CD4-positive, CD25-positive, alpha-beta regulatory T cell (primary cell): ENCODE measurements at regions not wholly inside any gene's neighbourhood (a gene's known extent, or its start where the extent isn't known, plus 50 kb on each side); places are given as distances from the start of the nearest gene placed in this dataset.

Experiments used
- ATAC-seq, 2 donors: fragments of 150-1000 bp; cut with Tn5 transposase; one replicate each; pipeline ENCODE4 v1.10.0; 2021; ENCODE audit warnings: low read depth in 2 of 2, moderate number of reproducible peaks in 2 of 2, moderate library complexity in 1 of 2
- DNase-seq, 3 donors: peaks; one replicate each; pipeline versions ENCODE4 v3.0.0 to v3.0.0-alpha.2; 2012 to 2022; ENCODE audit warnings: mixed read lengths in 1 of 3
- H3K27ac ChIP-seq: one replicate; pipeline ENCODE4 v1.7.0; 2013; ENCODE audit warnings: mild to moderate bottlenecking, low read length; ENCODE audit not compliant: insufficient read depth, poor library complexity, severe bottlenecking
- H3K27me3 ChIP-seq: one replicate; pipeline ENCODE4 v1.7.0; 2013; ENCODE audit warnings: low read length; ENCODE audit not compliant: control insufficient read depth, insufficient read depth
- H3K36me3 ChIP-seq: one replicate; pipeline ENCODE4 v1.7.0; 2013; ENCODE audit warnings: mild to moderate bottlenecking, low read length, moderate library complexity; ENCODE audit not compliant: control insufficient read depth, insufficient read depth
- H3K4me1 ChIP-seq: 2 replicates; pipeline ENCODE4 v1.7.0; 2013; ENCODE audit warnings: mild to moderate bottlenecking, low read length; ENCODE audit not compliant: insufficient read depth, control insufficient read depth, poor library complexity, severe bottlenecking
- H3K4me3 ChIP-seq: one replicate; pipeline ENCODE4 v1.7.0; 2013; ENCODE audit warnings: low read depth, mild to moderate bottlenecking, low read length, moderate library complexity
- H3K9me3 ChIP-seq, 2 experiments: 1 replicate in 1 of 2; 2 replicates in 1 of 2; pipeline ENCODE4 v1.7.0; 2013; ENCODE audit warnings: low read length in 2 of 2, mild to moderate bottlenecking in 1 of 2, moderate library complexity in 1 of 2; ENCODE audit not compliant: control insufficient read depth in 2 of 2
- H3K27ac Mint-ChIP-seq, 3 donors: one replicate each; pipeline ENCODE4 v1.8.0; 2020 to 2022; ENCODE audit warnings: mild to moderate bottlenecking in 3 of 3, mixed read lengths in 3 of 3, moderate library complexity in 2 of 3
- H3K27me3 Mint-ChIP-seq: one replicate; pipeline ENCODE4 v1.8.0; 2022; ENCODE audit warnings: mild to moderate bottlenecking, mixed read lengths
- H3K36me3 Mint-ChIP-seq: one replicate; pipeline ENCODE4 v1.8.0; 2020; ENCODE audit warnings: mixed read lengths
- H3K4me1 Mint-ChIP-seq, 4 donors: one replicate each; pipeline ENCODE4 v1.8.0; 2020 to 2022; ENCODE audit warnings: mixed read lengths in 4 of 4, mild to moderate bottlenecking in 1 of 4
- H3K4me3 Mint-ChIP-seq, 4 donors: one replicate each; pipeline ENCODE4 v1.8.0; 2020 to 2022; ENCODE audit warnings: mild to moderate bottlenecking in 4 of 4, mixed read lengths in 4 of 4, moderate library complexity in 3 of 4
- H3K9me3 Mint-ChIP-seq, 7 donors: one replicate each; pipeline ENCODE4 v1.8.0; 2020 to 2022; ENCODE audit warnings: mixed read lengths in 7 of 7, mild to moderate bottlenecking in 3 of 7, moderate library complexity in 2 of 7

DNA sequence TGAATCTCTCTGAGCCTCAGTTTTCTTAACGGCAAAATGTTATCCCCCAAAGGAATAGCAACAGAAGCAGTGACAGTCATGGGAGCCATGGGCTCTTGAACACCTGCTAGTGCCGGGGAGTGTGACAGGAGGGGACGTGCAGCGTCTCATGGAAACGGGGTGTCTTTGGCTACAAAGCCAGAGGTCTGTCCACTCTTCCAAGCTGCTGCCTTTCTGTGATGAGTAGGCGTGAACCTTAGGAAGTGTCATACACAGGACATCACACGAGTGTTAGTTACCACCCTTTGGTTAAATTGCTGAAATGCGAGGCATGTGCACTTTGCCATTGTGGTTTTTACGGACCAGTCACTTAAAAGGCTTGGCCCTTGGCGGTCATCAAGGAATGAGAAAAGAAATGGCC, 93.4 kb downstream of the IRF8 start:
- H3K9me3 Mint-ChIP-seq, result no peaks in the 10 kb centered on the region
- peaks cover 14% of the 10 kb centered on the region for H3K27me3 Mint-ChIP-seq
- H3K4me1 Mint-ChIP-seq, result peaks cover 0 to 30% (median 10%) of the 10 kb centered on the region in 4 donors
- H3K27ac Mint-ChIP-seq, result no peak overlapping the region
- Histone ChIP-seq H3K4me3 (no peak overlapping the region), H3K9me3 (no peaks in the 10 kb centered on the region), H3K4me1 (peaks cover 3% of the 10 kb centered on the region), H3K27me3 (peaks cover 3% of the 10 kb centered on the region), H3K36me3 (no peaks in the 10 kb centered on the region), H3K27ac (no peak overlapping the region)
- ATAC-seq, result no peak
- H3K4me3 Mint-ChIP-seq, result no peak overlapping the region
- H3K36me3 Mint-ChIP-seq, result no peaks in the 10 kb centered on the region
- no peak for DNase-seq

- peaks cover 14% of the 10 kb centered on the region for H3K27me3 Mint-ChIP-seq
- H3K9me3 ChIP-seq, result no peaks in the 10 kb centered on the region
- DNase-seq (no peak), ATAC-seq (no peak)
- H3K27ac Mint-ChIP-seq, result no peak overlapping the region
- no peaks in the 10 kb centered on the region for H3K36me3 Mint-ChIP-seq
- peaks cover 3% of the 10 kb centered on the region for H3K27me3 ChIP-seq
- no peaks in the 10 kb centered on the region for H3K36me3 ChIP-seq
- H3K9me3 Mint-ChIP-seq, result no peaks in the 10 kb centered on the region
- no peak overlapping the region for H3K4me3 ChIP-seq
- H3K4me3 Mint-ChIP-seq, result no peak overlapping the region
- peaks cover 3% of the 10 kb centered on the region for H3K4me1 ChIP-seq
- H3K27ac ChIP-seq, result no peak overlapping the region
- peaks cover 0 to 30% (median 10%) of the 10 kb centered on the region in 4 donors for H3K4me1 Mint-ChIP-seq
These were observed 93.8 kb downstream of the IRF8 start for GRCh38 chr16:85992779-85993178.

DNA sequence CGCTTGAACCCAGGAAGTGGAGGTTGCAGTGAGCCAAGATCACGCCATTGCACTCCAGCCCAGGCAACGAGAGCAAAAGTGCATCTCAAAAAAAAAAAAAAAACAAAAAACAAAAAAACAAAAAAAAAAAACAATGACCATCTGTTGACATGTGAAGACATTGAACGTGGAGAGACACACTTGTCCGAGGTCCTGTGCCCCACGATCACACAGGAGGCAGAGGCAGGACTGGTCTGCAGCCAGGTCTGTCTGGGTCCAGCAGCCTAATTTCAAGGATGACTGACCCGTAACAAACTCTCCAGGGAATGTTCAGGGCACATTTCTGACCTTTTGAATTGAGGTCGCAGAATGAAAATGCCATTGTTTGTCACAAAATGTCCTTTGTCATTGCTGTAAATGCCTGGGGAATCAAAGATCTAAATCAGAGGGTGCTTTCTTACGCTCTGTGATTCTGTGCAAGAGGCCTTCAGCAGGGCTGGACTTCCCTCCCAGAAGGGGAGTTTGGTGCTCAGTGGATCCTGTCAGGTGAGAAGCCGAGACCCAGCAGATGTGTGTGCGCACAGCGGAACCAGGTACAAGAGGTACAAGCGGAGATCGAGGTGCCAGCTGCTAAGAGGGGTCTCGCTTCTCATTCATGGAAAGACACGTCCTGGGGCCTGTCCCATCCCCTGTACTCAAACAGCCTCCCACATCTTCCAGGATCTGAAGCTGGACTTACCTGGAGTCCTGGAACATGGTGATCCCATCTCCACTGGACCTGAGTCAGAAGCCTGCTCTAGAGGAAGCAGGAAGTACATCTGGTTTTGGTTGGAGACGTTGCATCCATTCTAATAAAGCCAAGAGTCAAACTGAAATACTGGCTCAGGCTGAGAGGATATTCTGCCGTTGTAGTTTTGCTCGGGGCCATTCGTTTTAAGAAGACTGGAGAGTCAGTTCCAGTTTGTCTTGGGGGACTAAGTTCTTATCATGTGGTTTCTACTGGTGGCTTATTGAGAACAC, 95.8 kb downstream of the IRF8 start:
- H3K27me3 Mint-ChIP-seq, result peaks cover 12% of the 10 kb centered on the region
- H3K27me3 ChIP-seq, result no peaks in the 10 kb centered on the region
- peaks cover 3% of the 10 kb centered on the region for H3K4me1 ChIP-seq
- DNase-seq, result no peak
- peaks cover 5 to 16% (median 12%) of the 10 kb centered on the region in 4 donors for H3K4me1 Mint-ChIP-seq
- H3K27ac Mint-ChIP-seq, result peak overlapping the region in 1 of 3 donors; percentile 77
- H3K4me3 ChIP-seq, result no peak overlapping the region
- no peaks in the 10 kb centered on the region for H3K36me3 ChIP-seq
- H3K9me3 Mint-ChIP-seq, result no peaks in the 10 kb centered on the region
- H3K9me3 ChIP-seq, result no peaks in the 10 kb centered on the region
- no peak for ATAC-seq
- H3K36me3 Mint-ChIP-seq, result no peaks in the 10 kb centered on the region
- no peak overlapping the region for H3K27ac ChIP-seq
- H3K4me3 Mint-ChIP-seq, result no peak overlapping the region

DNA sequence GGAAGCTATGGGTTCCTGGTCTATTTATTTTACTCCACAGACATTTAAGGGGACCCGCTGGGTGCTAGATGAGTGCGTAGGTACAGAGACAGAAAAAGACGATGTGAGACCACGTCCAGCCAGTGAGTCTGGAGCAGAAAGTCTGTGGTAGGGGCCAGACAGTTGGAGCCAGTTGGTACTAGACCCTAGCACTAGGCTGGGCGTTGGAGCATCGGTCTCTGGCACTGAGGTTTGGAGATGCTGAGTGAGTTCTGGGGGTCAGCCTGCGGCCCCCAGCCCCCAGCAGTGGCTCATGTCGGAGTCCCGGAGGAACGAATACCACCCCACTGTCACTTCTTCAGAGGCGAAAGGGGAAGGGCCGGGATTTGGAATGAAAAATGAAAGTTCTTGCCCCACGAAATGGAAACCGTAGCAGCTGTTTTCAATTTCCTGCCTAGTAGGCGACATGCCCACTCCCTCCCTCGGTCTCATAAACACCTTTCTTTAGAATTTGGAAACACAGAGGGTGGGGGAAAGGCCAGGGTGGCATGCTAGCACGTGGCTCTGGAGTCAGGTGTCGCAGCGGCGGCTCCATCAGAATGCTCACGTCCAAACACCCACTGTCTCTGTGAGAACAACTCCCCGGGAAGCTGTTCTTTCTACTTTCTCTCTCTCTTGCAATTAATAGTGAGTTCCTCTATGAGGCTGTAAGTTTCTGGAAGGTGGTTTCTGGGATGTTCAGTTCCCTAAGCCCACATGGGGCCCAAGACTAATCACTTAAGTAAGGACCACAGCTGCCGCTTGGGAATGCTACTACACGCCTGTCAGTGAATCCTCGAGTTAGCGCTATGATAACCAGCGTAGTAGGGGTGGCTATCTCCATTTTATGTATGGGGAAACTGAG, 96.8 kb downstream of the IRF8 start:
- ATAC-seq, result no peak
- peak overlapping the region in 1 of 3 donors; percentile 80 for H3K27ac Mint-ChIP-seq
- H3K4me1 Mint-ChIP-seq, result peaks cover 5 to 12% (median 9%) of the 10 kb centered on the region in 4 donors
- no peak overlapping the region for H3K4me3 ChIP-seq
- no peaks in the 10 kb centered on the region for H3K36me3 ChIP-seq
- no peak for DNase-seq
- no peak overlapping the region for H3K27ac ChIP-seq
- H3K9me3 Mint-ChIP-seq, result no peaks in the 10 kb centered on the region
- no peaks in the 10 kb centered on the region for H3K9me3 ChIP-seq
- peaks cover 5% of the 10 kb centered on the region for H3K27me3 Mint-ChIP-seq
- no peaks in the 10 kb centered on the region for H3K27me3 ChIP-seq
- H3K4me1 ChIP-seq, result peaks cover 3% of the 10 kb centered on the region
- H3K4me3 Mint-ChIP-seq, result peak overlapping the region in 1 of 4 donors; percentile 71
- no peaks in the 10 kb centered on the region for H3K36me3 Mint-ChIP-seq

- ATAC-seq, result no peak
- no peak for DNase-seq
- Mint-ChIP-seq H3K9me3 (no peaks in the 10 kb centered on the region), H3K4me1 (peaks cover 5 to 12% (median 9%) of the 10 kb centered on the region in 4 donors), H3K27me3 (peaks cover 5% of the 10 kb centered on the region), H3K4me3 (no peak overlapping the region), H3K36me3 (no peaks in the 10 kb centered on the region), H3K27ac (no peak overlapping the region)
- H3K4me3 ChIP-seq, result no peak overlapping the region
- no peaks in the 10 kb centered on the region for H3K27me3 ChIP-seq
- H3K4me1 ChIP-seq, result peaks cover 3% of the 10 kb centered on the region
- no peak overlapping the region for H3K27ac ChIP-seq
- no peaks in the 10 kb centered on the region for H3K36me3 ChIP-seq
- H3K9me3 ChIP-seq, result no peaks in the 10 kb centered on the region
These were observed 97.9 kb downstream of the IRF8 start for GRCh38 chr16:85996843-85997242.

DNA sequence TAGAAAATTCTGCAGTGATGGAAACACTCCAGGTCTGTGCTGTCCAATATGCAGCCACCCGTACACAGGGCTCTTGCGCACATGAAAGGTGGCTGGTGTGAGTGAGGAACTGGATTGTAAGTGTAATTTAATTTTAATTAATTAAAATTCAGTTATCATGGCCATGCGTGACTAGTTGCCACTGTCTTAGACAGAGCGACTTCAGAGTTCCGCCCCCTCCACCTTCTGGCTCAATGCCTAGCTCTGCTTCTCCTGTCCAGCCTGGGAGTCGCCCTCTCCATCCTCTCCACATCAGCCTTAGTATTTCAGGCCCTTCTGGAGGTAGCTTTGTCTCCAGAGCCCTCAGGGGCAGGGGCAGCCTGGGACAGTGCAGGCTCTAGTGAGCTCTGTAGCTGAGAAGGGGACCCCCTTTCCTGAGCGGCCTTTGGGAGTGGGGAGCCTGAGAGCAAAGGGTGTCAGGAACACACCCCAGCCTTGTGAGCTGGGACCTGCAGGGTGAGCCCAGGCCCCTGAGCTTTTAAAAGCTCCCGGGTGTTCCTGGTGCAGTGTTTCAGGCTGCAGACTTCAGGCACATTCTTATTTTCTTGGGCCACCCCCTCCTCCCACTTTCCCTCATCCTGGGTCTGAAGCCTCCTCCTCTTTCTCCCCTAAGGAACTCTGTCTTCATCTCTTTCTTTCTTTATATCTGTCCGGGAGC, 99.4 kb downstream of the IRF8 start:
- DNase-seq (no peak), ATAC-seq (no peak)
- Mint-ChIP-seq H3K4me3 (no peak overlapping the region), H3K27me3 (no peaks in the 10 kb centered on the region), H3K27ac (no peak overlapping the region), H3K36me3 (no peaks in the 10 kb centered on the region), H3K9me3 (no peaks in the 10 kb centered on the region), H3K4me1 (peaks cover 5 to 12% (median 9%) of the 10 kb centered on the region in 4 donors)
- no peaks in the 10 kb centered on the region for H3K27me3 ChIP-seq
- no peak overlapping the region for H3K4me3 ChIP-seq
- peaks cover 3% of the 10 kb centered on the region for H3K4me1 ChIP-seq
- H3K9me3 ChIP-seq, result no peaks in the 10 kb centered on the region
- no peaks in the 10 kb centered on the region for H3K36me3 ChIP-seq
- H3K27ac ChIP-seq, result no peak overlapping the region
